CD4-positive, alpha-beta T cell treated with Interleukin-15 for 4 hours (primary cell): ENCODE measurements at regions not wholly inside any gene's neighbourhood (a gene's known extent, or its start where the extent isn't known, plus 50 kb on each side); places are given as distances from the start of the nearest gene placed in this dataset.
"Not testable (repeated sequence)": the region's sequence is repeated elsewhere in the genome, so short reads cannot be mapped to it uniquely, and the experiment has no call there.

Experiments used
- DNase-seq: peaks from one replicate; pipeline ENCODE4 v3.0.0-alpha.2; 2020; ENCODE audit warnings: low spot score

DNA sequence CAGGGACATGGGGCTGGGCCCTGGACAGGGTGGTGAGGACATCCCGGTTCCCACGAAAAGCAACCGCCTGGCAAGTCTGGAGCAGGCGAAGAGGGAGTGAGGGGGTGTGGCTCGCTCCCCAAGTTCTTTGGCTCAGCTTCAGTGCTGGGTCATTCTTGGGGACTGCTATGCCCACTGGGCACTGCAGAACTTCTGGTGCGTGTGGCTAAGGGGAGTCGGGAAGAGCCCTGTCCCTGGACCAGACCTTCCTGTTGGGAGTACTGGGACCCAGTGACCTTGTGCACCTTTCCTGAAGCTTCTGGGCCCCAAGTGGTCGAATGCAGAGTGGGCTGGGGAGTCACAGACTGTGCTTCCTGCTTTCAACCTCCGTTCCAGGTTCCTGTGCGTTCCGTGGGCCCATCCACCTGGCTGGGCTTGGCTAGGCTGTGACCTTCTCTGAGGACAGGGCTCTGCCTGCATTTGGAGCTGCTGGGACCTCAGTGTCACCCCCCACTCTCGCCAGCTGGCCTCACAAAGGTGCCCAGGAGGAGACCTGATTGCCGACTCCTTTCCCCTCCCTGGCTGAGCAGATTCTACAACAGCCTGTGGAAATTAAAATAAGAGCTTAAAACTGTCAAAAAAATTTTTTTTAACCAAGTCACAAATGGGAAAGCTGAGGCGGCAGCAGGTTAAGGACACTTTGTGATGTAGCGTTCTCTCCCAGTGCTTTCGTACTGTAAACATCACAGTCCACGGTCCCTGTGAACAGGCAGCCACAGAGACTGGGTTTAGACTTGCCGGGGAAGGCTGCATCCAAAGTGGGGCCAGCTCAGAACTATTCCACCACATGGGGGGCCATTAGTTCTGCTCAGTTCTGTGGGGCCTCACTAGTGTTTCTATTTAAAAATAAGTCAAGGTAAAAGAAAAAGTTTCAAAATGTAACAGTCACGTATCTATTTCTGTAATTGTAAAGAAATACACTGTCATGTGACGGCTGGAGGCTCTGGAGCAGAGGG, 63.8 kb upstream of the WNT7B start:
- DNase-seq = no peak

DNA sequence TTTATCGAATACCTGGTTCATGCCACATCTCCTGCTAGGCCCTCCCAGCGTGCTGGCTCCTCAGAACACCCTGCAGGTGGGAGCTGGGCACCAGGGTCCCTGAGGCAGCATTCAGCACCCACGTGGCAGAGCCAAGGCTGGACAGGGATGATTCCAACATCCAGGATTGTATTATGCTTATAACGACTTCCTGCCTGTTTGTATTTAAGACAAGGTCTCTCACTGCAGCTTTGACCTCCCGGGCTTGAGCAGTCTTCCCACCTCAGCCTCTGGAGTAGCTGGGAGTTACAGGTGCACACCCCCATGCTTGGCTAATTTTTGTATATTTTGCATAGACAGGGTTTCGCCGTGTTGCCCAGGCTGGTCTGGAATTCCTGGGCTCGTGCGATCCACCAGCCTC, 64.7 kb upstream of the WNT7B start:
- no peak for DNase-seq

DNA sequence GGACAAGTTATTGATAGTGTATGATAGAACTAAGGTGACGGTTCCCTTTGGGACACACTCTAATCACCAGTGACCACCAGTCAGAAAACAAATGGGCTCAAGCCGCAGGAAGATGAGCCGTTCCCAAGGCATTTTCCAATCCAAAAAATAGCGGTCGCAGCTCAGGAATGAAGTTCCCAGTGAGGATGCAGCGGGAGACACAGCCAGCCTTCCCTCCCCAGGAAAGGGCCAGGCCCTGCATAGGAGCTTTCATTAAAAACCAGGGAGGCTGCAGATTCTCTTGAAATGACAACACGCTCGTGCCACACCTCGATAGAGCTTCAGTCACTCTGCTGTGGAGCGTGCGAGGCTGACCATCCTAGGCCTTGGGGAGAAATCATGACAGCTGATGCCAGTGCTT, 65.8 kb upstream of the WNT7B start:
- no peak for DNase-seq

DNA sequence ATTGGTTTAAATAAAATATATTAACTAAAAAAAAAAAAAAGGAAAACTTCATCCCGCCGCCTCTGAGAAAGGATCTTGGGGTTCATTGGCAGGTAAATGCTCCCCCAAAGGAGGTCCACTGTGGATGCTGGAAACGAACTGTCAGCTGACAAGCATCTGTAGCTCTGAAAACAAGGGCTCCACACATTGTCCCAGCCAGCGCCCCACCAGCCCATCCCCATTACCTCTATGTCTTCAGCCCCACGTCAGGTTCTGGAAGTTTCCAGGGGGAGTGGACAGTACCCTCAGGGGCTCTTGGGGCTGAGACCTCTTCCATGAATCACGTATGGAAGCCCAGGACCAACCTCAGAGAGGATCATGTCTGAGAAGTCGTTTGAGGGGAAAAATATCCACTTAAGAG, 66.4 kb upstream of the WNT7B start:
- DNase-seq = no peak

DNA sequence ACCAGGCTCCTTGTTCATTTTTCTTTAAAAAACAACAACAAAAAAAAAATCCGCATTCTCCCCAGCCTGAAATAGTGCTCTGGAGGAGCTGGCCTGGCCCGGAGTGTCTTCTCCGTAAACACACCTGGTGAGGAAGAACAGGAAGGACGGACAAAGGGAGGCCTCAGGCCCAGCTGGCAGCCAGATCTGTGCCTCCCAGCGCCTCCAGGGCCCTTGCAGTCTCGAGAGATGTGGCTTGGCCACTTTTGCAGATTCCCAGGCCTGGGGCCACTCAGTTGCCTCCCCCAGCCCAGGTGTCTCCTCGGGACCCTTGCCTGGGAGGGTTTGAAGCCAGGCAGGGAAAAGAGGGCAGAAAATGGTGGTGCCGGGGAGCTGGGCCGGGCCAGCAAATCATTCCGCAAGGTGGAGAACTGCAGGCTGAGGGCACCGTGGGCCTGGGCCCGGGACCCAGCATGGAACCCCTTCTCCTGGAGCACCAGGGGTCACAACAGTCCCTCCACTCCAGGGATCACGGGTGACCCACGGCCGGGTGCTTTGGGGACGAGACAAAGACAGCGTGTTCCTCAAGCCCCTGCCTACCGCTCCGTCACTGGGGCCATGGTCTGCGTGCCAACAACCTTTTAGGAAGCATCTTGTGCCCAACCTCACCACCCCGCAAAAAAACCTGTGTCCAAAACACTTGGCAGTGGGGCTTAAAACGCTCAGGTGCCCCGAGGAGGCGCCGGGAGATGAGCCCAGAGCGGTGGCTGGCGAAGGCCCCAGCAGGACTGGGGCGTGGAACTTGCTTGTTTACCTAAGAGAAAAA, 67.1 kb upstream of the WNT7B start:
- peak; percentile 21 for DNase-seq

DNA sequence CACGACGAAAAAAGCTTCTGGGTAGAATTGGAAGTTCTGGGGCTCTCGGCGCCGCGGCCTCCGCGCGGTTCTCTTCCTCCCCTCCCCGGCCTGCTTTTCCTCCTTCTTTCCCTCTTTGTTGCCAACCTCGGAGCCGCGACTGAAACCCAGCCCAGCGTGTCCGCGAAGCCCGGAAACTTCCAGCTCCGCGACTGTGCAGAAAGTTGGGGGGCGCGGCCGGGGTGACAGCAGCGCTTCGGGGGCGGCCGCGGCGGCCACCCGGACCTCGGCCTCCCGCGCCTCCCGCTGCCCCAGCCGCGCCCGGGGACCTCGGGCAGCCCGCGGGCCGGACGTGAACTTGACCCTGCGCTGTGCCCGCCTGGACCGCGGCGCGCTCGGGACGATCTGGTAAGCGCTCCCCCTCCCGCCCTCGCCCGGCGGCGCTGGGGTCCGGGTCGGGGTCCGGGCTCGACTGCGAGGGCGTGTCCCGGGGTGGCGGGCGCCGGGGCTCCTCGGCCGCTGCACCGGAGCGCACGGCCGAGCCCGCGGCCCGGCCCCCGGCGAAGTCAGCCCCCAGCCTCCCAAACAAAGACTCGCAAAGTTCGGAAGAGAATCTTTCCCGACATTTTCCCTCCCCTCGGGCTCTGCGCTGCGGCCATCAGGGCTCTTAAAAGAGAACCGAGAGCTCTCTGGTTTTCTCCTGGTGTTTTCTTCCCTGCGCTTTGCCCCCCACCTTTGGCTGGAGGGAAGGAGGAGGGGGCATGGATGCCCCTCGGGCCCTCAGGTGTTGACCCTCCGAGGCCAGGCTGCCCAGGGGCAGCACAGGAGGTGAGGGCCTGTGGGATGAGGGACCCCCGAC, 67.9 kb upstream of the WNT7B start:
- DNase-seq = no peak

DNA sequence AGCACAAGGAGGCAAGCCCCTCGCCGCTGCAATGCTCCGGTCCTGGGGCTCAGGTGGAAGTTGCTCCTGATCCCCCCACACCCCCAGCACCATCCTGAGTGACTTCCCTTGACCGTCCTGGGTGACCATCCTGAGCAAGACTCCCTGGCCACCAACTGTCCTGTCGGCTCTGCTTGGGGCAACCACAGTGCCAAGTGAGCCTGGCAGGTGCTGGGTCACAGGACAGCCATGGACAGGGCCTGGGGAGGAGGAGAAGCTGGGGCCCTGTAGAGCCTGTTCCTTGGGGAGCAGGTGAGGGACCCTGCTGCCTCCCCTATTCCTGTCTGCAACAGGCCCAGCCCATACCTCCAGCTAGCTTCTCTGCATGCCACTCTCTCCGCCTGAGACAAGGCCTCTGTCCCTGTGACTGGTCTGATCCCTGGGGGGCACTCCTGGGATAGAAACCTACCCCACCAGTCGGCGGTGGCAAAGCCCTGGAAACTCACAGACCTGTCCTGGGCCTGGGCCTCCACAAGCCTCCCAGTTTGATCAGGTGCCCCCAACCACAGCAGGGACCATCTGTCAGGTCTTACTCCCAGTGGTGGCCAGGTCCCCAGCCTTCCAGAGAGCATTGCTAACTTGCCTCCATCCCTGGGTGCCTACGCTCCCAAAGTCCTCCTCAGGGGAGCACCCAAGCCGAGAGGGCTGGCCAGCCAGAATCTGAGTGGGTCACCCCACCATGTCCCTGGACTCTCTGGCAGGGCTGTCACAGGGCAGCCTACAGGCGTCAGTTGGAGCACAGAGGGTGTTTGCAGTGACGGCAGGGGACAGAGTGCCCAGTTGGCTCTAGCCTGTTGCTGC, 68.7 kb upstream of the WNT7B start:
- DNase-seq = no peak

DNA sequence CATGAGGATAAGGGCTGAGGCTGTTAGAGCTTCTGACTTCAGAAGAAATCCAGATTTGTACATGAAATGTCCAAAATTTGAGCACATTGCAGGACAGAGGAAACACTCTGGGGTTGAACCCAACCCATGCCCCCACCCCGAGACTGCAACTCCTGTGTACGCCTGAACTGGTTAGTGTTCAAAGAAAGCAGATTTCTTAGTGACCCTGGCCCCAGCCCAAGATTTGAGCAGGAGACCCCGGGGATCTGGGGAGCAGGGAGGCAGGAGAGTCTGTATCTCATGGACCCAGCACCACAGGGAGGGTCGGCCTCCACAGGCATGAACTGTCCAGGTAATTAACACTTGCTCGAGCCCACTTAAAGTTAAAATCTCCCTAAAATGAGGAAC, 69.3 kb upstream of the WNT7B start:
- DNase-seq = no peak

DNA sequence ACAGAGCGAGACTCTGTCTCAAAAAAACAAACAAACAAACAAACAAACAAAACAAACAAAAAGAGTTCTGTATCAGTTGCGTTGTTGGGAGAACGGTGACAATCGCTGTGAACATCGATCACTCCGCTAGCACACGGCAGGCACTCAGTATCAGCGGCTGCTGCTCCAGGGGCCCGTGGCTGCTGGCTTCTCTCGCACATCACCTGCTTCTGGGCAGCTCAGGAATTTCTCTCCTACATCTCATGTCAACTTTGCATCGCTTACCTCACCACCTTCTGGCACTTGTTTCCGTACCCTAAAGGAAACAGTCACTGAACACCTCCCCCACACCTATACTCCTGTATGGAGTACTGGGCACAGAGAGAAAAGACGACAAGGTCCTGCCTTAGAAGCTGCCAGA, 70.3 kb upstream of the WNT7B start:
- DNase-seq = no peak

DNA sequence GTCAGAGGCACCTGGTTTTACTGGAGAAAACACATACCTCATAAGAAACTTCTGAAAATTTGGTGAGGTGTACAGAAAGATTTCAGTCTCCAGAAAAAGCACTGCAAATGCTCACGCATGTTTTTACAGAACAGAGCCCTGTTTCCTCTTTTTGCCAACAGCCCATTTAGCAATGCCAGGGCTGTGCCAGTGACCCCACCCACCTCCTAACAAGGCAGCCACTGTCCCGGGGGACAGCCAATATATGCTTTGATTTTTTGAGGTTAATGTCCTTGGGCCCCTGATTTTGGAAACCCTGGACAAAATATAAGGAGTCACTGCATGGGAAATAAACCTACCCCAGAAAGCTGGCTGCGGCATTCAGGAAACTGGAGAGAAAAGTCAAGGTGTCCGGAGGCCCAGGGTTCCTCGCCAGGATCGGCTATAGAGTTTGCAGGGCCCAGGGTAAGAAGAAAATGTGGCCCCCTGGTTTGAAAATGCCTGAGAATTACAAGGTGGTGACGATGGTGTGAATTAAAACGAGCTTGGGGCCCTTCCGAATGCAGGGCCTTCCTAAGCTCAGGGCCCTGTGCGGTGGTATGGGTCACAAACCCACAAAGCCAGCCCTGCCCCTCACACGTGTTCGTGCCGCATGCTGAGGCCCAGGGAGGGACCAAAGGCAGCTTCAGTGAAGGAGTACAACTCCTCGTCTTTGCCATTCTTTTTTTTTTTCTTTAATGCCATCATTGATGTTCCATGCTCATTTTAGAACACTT, 71.1 kb upstream of the WNT7B start:
- DNase-seq = no peak

DNA sequence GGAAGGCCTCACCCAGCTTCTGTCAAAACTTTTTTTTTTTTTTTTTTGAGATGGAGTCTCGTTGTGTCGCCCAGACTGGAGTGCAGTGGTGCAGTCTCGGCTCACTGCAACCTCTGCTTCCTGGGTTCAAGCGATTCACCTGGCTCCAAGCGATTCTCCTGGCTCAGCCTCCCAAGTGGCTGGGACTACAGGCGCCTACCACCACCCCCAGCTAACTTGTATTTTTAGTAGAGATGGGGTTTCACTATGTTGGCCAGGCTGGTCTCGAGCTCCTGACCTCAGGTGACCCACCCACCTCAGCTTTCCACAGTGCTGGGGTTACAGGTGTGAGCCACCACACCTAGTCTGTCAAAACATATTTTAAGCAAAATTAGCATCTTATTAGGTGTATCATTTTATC, 71.7 kb upstream of the WNT7B start:
- DNase-seq = not testable (repeated sequence)

DNA sequence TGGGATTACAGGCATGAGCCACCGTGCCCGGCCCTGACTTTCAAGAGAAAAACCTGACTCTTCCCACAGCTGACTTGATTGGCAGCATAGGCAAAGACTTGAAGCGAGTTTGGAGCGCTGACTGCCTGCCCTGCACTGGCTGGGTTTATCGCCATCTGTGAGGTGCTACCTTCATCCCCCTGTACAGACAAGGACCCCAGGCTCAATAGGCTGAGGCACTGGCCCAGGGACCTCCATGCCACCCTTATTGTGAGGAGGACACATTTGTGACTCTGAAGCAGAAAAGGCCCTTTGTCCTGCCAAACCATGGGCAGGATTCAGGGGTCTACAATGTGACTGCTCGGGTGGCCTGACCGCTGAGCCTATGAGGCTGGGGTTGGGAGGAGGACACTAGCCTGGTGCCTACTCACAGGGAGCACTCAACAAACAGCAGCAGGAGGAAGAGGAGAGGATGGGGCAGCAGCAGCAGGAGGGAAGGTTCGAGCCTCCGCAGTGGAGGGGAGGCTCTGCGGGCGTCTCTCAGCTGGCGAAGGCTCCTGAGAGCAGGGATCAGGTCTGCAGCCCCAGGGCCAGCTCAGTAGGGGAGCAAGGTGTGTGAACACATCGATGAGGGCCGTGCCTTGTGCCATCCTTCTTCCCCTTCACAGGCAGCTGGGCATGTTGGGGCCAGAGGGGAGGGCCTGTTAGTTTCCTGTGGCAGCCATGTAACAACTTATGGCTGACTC, 72.9 kb upstream of the WNT7B start:
- no peak for DNase-seq

DNA sequence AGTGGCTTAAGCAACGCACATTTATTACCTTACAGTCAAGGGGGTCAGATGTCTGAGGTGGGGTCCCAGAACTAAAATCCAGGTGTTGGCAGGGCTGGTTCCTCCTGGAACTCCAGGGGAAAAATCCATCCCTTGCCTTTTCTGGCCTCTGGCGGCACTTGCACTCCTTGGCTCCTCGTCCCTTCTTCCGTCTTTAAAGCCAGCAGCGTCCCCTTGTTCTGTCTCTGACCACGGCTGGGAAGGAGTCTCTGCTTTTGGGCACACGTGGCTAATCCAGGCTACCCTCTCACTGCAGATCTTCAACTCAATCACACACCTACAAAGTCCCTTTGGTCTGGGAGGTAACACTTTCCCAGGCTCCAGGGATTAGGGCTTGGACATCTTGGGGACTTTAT, 73.5 kb upstream of the WNT7B start:
- no peak for DNase-seq

DNA sequence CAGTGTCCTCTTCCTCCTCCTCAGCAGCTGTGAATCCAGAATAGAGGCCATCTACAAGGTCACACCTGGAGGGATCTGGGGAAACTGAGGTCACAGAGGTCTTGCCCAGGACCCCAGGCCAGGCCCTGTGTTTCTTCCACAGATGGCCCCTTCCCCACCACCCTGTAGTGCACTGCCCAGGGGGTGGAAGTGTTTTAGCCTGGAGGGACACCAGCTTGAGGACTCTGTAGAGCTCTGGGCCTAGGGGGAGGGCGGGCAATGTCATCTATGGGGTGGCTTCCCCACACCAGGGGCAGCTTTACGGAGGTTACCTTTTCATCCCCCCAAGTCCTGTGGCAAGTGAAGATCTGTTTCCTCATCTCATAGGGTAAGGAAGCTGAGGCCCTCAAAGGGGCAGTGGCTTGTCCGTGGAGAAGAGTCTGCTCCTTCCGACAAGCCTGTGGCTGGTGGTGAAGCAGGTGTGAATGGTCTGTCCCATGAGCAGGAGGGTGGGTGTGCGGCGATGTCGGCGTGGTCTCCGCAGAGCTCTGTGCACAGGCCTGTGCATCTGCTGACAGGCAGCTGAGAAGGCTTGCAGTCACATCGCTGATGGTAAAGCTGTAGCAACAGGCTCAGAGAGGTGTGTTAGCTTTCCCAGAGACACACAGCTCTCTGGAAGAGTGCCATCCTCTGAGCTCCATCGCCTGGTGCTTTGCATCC, 74.1 kb upstream of the WNT7B start:
- no peak for DNase-seq

DNA sequence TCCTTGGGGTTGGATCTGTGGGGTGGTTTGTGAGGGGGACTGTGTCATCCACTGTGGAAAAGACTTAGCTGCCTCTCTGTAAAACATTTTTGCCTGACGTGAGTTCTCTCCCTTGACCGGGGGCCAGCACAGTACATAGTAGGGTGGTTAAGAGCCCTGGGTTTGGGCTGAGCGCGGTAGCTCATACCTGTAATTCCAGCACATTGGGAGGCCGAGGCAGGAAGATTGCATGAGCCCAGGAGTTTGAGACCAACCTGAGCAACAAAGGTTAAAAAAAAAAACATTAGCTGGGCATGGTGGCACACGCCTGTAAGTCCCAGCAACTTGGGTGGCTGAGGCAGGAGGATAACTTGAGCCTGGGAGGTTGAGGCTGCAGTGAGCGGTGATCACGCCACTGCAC, 74.7 kb upstream of the WNT7B start:
- DNase-seq = no peak

DNA sequence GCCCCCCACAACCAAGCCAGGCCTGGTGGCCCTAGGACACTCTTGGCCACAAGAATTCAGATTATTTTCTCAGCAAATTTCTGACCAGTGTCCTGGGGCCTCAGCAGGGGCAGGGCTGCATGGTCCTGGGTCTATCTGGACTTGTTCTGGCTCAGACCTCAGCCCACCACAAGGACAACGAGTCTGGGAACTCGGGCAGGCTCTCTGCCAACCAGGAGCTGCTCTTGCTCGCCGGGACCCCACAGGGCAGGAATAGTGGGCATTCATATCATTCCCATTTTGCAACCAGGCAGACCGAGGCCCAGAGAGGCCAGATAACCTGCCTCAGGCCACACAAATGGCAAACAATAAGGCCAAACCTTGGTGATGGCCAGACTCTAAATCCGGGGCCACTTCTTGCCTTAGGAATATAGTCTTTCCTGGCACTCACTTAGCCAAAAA, 75.4 kb upstream of the WNT7B start:
- no peak for DNase-seq

DNA sequence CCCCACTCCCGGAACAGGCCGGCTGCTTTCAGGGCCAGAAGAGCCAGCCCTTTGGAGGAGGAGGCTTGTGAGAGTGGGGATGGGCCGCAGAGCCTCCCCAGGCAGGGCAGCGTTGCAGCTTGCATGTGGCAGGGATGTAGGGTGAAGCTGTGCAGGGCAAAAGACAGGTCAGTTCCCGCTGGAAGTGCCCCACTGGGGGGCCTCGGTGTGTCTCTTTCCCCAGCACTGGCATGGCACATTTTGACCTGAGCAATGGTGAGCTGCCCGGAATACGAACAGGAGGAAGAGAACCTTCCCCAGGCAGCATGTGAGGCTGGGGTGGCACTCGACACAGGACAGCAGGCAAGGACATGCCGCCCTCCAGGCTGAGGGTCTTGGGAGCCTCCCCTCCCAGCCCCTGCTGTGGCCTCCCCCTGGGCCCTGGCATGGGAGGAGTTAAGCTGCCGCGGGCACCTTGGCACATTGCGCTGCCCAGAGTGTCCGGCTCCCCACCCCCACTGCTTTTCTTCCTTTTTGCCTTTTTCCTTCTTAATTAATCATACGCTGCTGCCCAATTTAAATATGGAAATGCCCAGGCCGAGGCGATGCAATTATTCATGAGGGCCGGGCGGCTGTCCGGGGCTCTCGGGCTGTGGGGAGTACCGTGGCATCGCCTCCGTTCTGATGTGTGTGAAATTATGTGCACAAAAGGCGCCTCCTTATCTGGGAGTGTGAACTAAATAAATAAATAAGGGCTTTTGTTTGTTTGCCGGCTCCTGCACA, 76.0 kb upstream of the WNT7B start:
- no peak for DNase-seq

DNA sequence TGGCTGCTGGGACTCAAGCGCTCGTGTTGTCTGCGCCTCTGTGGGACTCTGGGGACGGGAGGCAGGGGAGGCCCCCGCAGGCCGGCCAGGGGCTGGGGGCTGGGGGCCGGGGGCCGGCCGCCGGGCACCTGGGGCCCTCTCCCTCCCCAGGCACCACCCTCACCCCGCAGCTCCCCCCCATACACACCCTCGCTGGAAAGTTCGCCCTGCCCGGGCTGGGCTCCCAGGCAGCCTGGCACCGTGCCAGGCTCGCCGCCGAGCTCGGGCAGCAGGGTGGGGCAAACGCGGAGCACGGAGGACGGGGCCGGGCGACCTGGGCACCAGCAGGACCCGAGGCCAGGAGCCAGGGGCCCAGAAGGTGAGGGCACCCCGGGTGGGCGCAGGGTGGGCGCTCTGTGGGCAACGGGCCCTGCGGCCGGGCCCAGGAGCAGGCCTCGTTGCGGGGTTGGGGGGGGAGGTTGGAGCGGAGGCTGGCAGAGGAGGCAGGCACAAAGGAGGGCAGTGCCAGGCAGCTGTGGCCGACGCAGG, 76.7 kb upstream of the WNT7B start:
- DNase-seq = peak; percentile 53
